H1 (cell line): ENCODE measurements at regions not wholly inside any gene's neighbourhood (a gene's known extent, or its start where the extent isn't known, plus 50 kb on each side); places are given as distances from the start of the nearest gene placed in this dataset.

Experiments
- CHD7 ChIP-seq: fragments of 300-600 bp; sonication (generic); IDR thresholded peaks from 2 replicates; pipeline ENCODE4 v1.7.1; 2012; ENCODE audit warnings: low read length, moderate library complexity, mild to moderate bottlenecking, inconsistent platforms; ENCODE audit not compliant: insufficient replicate concordance
- KDM1A ChIP-seq: fragments of 200-600, 300-600 bp; sonication (generic); IDR thresholded peaks from 2 replicates; pipeline ENCODE4 v1.7.1; 2016; ENCODE audit warnings: mild to moderate bottlenecking, low read length, borderline replicate concordance
- KDM5A ChIP-seq: fragments of 200-600 bp; IDR thresholded peaks from 2 replicates; pipeline ENCODE4 v1.7.1; 2012; ENCODE audit warnings: mild to moderate bottlenecking, low read length, inconsistent platforms, mixed read lengths
- MAX ChIP-seq: IDR thresholded peaks from 2 replicates; pipeline ENCODE4 v1.6.1; 2012; ENCODE audit warnings: inconsistent platforms
- SIN3A ChIP-seq, 2 experiments: IDR thresholded peaks in 1 of 2; conservative IDR thresholded peaks in 1 of 2; 2 replicates each; pipeline ENCODE4 v1.6.1; 2011 to 2012; ENCODE audit warnings: low read length in 2 of 2, improper control_type of control experiment in 1 of 2, low read depth in 1 of 2, mild to moderate bottlenecking in 1 of 2
- SIX5 ChIP-seq: IDR thresholded peaks from 2 replicates; pipeline ENCODE4 v1.6.1; 2011; ENCODE audit warnings: mild to moderate bottlenecking, low read depth, low read length
- SUZ12 ChIP-seq: fragments of 200-600 bp; sonication (generic); IDR thresholded peaks from 2 replicates; pipeline ENCODE4 v1.6.1; 2012; ENCODE audit warnings: mild to moderate bottlenecking, inconsistent platforms, low read length, moderate library complexity, mixed read lengths
- TBP ChIP-seq: IDR thresholded peaks from 2 replicates; pipeline ENCODE4 v1.6.1; 2011; ENCODE audit warnings: low read depth, low read length, improper control_type of control experiment
- YY1 ChIP-seq: IDR thresholded peaks from 2 replicates; pipeline ENCODE4 v1.6.1; 2011; ENCODE audit warnings: low read depth, mild to moderate bottlenecking, low read length

GRCh38 chr21:28745131-28746016, 247.3 kb downstream of the LTN1 start (continued):
- no peak for TF ChIP-seq SIN3A (conservative IDR thresholded peaks at IDR 0.05 in 1 of 2, IDR thresholded peaks at IDR 0.05 in 1 of 2; ENCODE audit: low read depth in 1 of 2, low read length in 2 of 2)
- peak; percentile 87; the same call in 1 of the 2 replicates for TF ChIP-seq YY1
- no peak for TF ChIP-seq SUZ12
- no peak for TF ChIP-seq CHD7
- peak; percentile 53; the same call in 1 of the 2 replicates for TF ChIP-seq MAX
- TF ChIP-seq KDM5A = no peak
- no peak for TF ChIP-seq SIX5
- TF ChIP-seq KDM1A = no peak
- TF ChIP-seq TBP = no peak
